ENCODE measurements at regions not wholly inside any gene's neighbourhood (a gene's known extent, or its start where the extent isn't known, plus 50 kb on each side); places are given as distances from the start of the nearest gene placed in this dataset.
"Not testable (repeated sequence)": the region's sequence is repeated elsewhere in the genome, so short reads cannot be mapped to it uniquely, and the experiment has no call there.

DNA sequence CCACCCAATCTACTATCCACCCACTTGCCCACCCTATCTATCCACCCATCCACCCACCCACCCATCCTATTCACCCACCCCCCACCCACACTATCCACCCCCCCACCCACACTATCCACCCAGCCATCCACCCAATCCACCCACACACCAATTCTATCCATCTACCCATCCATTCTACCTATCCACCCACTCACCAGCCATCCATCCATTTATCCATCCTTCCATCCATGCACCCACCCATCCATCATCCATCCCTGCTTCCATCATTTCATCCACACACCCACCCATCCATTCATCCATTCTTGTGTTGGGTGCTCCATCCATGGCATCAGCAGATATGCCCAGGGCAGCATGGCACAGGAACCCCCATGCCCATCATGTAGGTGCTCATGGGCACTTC, 1206.6 kb downstream of the BRD1 start:
- no peak for FAIRE-seq
- in situ Hi-C loops (cut with HindIII; ENCODE audit: extremely low pct_ligation_motif_present, low pct_unique_long_range_greater_than_20kb) (no loop called here), intact Hi-C loops (cut with micrococcal nuclease; ENCODE audit: unreplicated experiment) (no loop called here)
- Histone ChIP-seq H4K20me1 (ENCODE audit: insufficient read depth, low read length) (no peaks in the 10 kb centered on the region), H3K36me3 (replicated peaks in 1 of 2; ENCODE audit: control insufficient read depth in 1 of 2, insufficient read depth in 2 of 2, low read length in 2 of 2) (no peaks in the 10 kb centered on the region), H3K9me3 (ENCODE audit: low read length) (no peaks in the 10 kb centered on the region), H3K4me3 (replicated peaks in 1 of 3; ENCODE audit: insufficient read depth in 1 of 3, low read depth in 2 of 3, low read length in 3 of 3) (no peak overlapping the region), H3K79me2 (ENCODE audit: insufficient read depth, low read length) (no peaks in the 10 kb centered on the region), H2AFZ (ENCODE audit: low read length) (no peak overlapping the region), H3K9ac (ENCODE audit: insufficient read depth, low read depth, low read length) (no peak overlapping the region), H3K27ac (ENCODE audit: extremely low read length, insufficient read depth, low read length) (no peak overlapping the region), H3K4me2 (ENCODE audit: low read depth, low read length) (no peak overlapping the region), H3K4me1 (ENCODE audit: insufficient read depth, low read length) (no peaks in the 10 kb centered on the region), H3K27me3 (ENCODE audit: control insufficient read depth in 1 of 2, insufficient read depth in 2 of 2, low read length in 2 of 2) (peaks cover 0 to 3% of the 10 kb centered on the region in 2 experiments; a peak in 1 of 5 replicates)
- ChIA-PET POLR2A (no interaction called here), CTCF (ENCODE audit: low intra/inter-chr PET ratio, low total read pairs) (no interaction called here)
- TF ChIP-seq GABPA (IDR thresholded peaks at IDR 0.05; ENCODE audit: low read depth, low read length): no peak
- TF ChIP-seq GABPA (CRISPR knock-in tag; IDR thresholded peaks at IDR 0.05; ENCODE audit: low read depth): no peak
- TF ChIP-seq KDM3A (CRISPR knock-in tag; IDR thresholded peaks at IDR 0.05; ENCODE audit: low read depth): no peak
- TF ChIP-seq ZNF33B (CRISPR knock-in tag; IDR thresholded peaks at IDR 0.05): no peak
- TF ChIP-seq KMT2A (CRISPR knock-in tag; IDR thresholded peaks at IDR 0.05): no peak
- no peak for TF ChIP-seq NCOA1 (CRISPR knock-in tag; IDR thresholded peaks at IDR 0.05)
- TF ChIP-seq ZNF264 (CRISPR knock-in tag; IDR thresholded peaks at IDR 0.05): no peak
- TF ChIP-seq, protein P1, sequence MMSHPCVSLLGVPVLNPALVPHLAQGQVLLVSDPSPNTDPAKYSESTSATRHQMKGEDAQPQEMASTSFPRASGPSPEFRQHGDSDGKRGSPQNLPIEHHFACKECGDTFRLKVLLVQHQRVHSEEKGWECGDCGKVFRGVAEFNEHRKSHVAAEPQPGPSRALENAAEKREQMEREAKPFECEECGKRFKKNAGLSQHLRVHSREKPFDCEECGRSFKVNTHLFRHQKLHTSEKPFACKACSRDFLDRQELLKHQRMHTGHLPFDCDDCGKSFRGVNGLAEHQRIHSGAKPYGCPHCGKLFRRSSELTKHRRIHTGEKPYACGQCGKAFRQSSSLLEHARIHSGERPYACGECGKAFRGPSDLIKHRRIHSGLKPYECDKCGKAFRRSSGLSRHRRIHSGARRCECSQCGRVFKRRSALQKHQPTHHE (CRISPR knock-in tag; IDR thresholded peaks at IDR 0.05; ENCODE audit: borderline replicate concordance): no peak
- no peak for TF ChIP-seq U2AF2 (IDR thresholded peaks at IDR 0.05; ENCODE audit: low read depth, low read length)
- TF ChIP-seq ZNF569 (CRISPR knock-in tag; IDR thresholded peaks at IDR 0.05; ENCODE audit: borderline replicate concordance): no peak
- TF ChIP-seq MED13 (CRISPR knock-in tag; IDR thresholded peaks at IDR 0.05): no peak
- TF ChIP-seq MXD4 (CRISPR knock-in tag; IDR thresholded peaks at IDR 0.05): no peak
- TF ChIP-seq RAD21 (CRISPR knock-in tag; IDR thresholded peaks at IDR 0.05): no peak
- BruUV-seq (replicated peaks): no TSS peak
- no peak for ATAC-seq
- no peak for DNase-seq (ENCODE audit: low spot score)

DNA sequence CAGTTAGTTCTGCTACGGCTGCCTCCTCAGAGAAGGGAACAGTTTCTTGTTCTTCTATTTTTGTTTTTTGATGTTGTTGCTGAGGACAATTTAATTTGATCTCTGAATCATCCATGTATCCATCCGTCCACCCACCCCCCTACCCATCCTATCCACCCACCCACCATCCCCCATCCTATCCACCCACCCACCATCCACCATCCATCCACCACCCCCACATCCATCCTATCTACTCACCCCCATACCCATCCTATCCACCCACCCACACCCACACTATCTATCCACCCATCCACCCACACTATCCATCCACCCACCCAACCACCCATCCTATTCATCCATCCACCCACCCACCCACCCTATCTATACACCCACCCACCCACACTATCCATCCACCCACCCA, 1207.2 kb downstream of the BRD1 start:
- ATAC-seq; H3K4me1 ChIP-seq (ENCODE audit: insufficient read depth, low read length); H3K4me2 ChIP-seq (ENCODE audit: low read depth, low read length); DNase-seq (ENCODE audit: low spot score); CTCF ChIA-PET (ENCODE audit: low intra/inter-chr PET ratio, low total read pairs); H2AFZ ChIP-seq (ENCODE audit: low read length); H3K27me3 ChIP-seq (ENCODE audit: control insufficient read depth in 1 of 2, insufficient read depth in 2 of 2, low read length in 2 of 2); H4K20me1 ChIP-seq (ENCODE audit: insufficient read depth, low read length); H3K79me2 ChIP-seq (ENCODE audit: insufficient read depth, low read length); POLR2A ChIA-PET; BruUV-seq (replicated peaks); H3K27ac ChIP-seq (ENCODE audit: extremely low read length, insufficient read depth, low read length); in situ Hi-C loops (cut with HindIII; ENCODE audit: extremely low pct_ligation_motif_present, low pct_unique_long_range_greater_than_20kb); intact Hi-C loops (cut with micrococcal nuclease; ENCODE audit: unreplicated experiment); H3K36me3 ChIP-seq (replicated peaks in 1 of 2; ENCODE audit: control insufficient read depth in 1 of 2, insufficient read depth in 2 of 2, low read length in 2 of 2); H3K9me3 ChIP-seq (ENCODE audit: low read length); H3K4me3 ChIP-seq (replicated peaks in 1 of 3; ENCODE audit: insufficient read depth in 1 of 3, low read depth in 2 of 3, low read length in 3 of 3); H3K9ac ChIP-seq (ENCODE audit: insufficient read depth, low read depth, low read length); FAIRE-seq: not testable (repeated sequence)
- 57% methylated on average over 2 of the region's 2 CpGs for WGBS (ENCODE audit: low lambda C conversion rate)

Data from HepG2 (cell line).